B cell (primary cell): ENCODE measurements at regions not wholly inside any gene's neighbourhood (a gene's known extent, or its start where the extent isn't known, plus 50 kb on each side); places are given as distances from the start of the nearest gene placed in this dataset.

ENCODE experiments used
- CTCF ChIP-seq: fragments of 200-600 bp; IDR thresholded peaks from one replicate; pipeline ENCODE4 v1.8.0; 2022; ENCODE audit warnings: antibody characterized with exemption, mild to moderate bottlenecking
- EZH2 ChIP-seq: IDR thresholded peaks from 2 replicates; pipeline ENCODE4 v1.6.1; 2012; ENCODE audit warnings: borderline replicate concordance, low read depth, mild to moderate bottlenecking, moderate library complexity, low read length; ENCODE audit not compliant: insufficient read depth, poor library complexity, severe bottlenecking

GRCh38 chr6:19968201-19968600 is 131.0 kb downstream of the ID4 start:
- no peak for TF ChIP-seq CTCF
- no peak for TF ChIP-seq EZH2
